HG02588 (cell line): ENCODE measurements at regions not wholly inside any gene's neighbourhood (a gene's known extent, or its start where the extent isn't known, plus 50 kb on each side); places are given as distances from the start of the nearest gene placed in this dataset.
"Not testable (repeated sequence)": the region's sequence is repeated elsewhere in the genome, so short reads cannot be mapped to it uniquely, and the experiment has no call there.

Source experiments
- ATAC-seq: cut with Tn5 transposase; IDR thresholded peaks from one replicate; pipeline ENCODE4 v1.9.1; 2021; ENCODE audit warnings: mild to moderate bottlenecking, moderate library complexity; ENCODE audit not compliant: unreplicated experiment

DNA sequence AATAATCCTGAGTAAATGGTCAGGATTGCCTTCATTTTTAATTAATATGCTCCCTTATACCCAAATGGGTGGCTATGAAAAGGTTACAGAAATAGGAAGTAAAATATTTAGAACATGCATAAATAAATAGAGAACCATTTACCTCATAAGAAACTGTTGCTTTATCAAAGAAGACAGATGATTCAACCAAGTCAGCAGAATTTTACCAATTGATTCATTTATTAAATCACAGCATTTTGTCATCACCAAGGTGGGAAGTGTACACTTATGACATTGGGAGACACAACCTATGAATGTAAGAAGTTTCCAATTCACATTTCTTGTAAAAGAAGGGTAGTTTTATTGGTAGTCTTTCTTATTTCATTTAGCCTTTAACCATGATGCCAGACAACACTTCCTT lies 870.3 kb upstream of the CHORDC1 start:
- ATAC-seq = no peak

DNA sequence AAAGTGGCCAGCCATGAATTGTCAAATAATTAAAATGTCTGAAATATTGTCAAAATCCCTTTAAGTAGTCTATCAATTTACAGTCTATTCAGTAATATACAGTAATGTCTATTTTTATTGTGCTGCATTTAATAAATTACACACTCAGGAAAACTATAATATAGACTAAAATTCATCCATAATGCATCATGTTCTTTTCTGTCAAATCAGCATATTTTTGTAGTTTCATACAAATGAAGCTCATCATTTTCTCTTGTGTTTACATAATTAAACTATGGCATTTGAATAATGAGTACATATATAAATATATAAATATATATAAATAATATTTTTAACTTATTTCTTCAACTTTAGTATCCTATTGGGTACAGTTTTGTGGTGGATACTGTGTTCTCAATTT lies 868.7 kb upstream of the CHORDC1 start:
- ATAC-seq = no peak

DNA sequence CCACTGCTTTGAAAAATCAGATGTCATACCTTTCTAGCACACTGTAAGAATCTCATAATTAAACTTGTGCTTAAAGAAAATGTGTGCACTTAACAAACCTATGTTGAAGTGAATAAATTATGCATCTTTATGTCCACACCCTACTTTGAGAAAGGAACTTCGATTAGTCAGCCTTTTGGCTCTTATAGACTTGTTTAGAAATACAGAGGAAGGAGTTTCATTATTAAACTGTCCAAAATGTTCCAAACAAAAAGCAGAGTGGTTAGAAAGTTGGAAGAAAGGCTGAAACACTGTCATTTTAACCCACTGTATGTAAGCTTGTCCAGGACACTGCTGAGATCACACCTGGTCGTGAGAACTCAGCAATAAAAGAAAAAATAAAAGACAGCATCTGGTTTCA lies 863.2 kb upstream of the CHORDC1 start:
- ATAC-seq = no peak

DNA sequence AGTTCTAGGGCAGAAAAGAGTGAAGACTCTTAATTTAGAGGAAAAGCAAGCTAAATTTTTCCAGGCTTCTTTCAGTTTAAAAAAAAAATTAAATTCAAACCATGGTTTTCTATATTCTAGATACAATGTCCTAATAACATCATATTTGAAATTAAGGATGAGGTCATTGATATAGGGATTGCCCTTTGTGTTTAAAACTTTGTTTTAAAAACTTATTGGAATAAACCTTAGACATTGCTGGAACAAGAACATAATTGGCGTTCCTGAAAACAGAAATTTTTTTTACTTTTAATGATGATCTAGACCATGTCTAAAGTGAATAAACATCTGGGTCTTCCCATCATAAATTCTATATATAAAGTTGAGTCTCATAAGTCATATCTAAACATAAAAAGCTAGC lies 859.4 kb upstream of the CHORDC1 start:
- no peak for ATAC-seq

DNA sequence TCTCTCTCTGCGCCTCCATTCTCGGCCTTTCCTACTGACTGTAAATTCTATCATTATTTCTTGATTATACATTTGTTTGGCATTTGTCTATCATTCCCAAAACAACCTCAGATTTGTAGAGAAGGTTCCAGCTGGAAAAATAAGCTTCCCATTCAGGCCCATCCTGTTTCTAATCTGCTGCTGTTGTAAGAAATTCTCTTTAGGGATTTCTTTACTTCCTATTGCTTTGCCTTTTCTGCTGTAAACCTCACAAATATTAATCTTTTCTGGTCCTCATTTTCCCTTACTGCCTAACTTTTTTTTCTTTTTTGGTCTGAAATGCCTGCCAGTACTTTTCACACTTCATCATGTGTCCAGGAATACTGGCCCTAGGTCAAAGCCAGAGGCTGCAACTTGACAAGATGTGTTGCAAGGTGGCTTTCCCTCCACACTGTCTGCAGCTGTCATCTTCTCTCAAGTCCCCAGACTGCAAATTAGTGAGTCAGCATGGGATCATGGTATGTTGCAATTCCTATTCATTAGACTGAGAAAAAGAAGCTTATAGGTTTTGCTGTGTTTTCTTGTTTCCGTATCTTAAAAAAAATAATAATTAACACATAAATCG lies 858.7 kb upstream of the CHORDC1 start:
- no peak for ATAC-seq

DNA sequence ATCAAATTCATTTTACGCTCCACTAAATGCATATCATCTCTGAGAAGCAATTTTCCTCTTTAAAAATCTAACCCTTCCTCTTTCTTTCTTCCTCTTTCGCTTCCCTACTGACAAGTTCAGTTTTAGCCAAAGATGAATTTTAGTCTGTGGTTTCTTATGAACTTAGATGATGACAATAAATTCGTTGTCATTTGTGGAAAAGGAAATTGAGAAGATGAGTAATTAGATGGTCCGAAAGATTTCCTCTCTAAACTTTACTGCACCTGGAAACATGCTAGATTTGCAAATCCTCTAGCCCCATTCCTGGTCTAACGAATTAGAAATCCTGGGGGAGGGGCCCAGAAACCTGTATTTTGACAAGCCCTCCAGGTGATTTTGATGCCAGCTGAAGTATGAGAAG lies 855.4 kb upstream of the CHORDC1 start:
- no peak for ATAC-seq

DNA sequence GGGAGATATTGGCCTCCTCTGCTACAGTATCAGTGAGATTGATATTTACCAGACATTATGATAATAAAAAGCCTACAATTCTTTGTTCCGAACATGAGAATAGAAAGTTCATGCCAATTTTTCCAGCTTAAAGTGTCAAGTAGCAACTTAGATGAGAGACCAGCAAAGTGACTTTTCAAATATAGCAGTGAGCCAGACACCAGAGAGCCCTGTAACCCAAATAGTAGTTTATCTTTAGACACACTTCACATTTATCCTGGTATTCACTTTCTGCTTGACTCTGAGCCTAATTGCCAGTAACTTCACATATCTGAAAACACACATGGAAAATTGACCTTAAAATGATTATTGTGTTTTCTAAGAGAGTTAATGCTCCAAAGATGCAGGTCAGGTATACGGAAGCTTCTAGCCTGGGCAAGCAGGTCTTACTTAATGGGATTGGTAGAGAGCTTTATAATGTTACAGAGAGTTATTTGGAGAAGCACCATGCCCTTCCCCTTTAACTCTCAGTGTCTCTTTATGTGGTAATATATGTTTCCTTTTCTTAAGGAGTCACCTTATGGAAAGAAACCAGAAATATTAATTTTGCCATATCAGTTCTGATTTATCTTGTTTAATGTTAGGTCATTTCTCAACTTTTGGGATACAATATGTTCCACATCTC lies 852.3 kb upstream of the CHORDC1 start:
- no peak for ATAC-seq

DNA sequence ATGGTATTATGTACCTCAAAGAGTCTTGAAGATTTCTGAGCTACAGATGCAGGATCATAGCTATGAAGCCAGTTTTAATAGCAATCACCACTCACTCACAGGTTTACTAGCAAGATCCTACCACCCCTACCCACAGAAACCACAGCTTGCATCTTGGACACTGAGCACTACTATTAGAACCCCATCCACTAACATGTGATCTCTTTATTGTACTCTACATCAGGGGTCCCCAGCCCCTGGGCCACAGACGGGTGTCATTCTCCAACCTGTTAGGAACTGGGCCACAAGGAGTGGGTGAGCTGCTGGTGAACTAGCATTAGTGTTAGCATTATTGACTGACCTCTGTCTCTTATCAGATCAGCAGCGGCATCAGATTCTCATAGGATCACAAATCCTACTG lies 844.8 kb upstream of the CHORDC1 start:
- ATAC-seq = no peak

DNA sequence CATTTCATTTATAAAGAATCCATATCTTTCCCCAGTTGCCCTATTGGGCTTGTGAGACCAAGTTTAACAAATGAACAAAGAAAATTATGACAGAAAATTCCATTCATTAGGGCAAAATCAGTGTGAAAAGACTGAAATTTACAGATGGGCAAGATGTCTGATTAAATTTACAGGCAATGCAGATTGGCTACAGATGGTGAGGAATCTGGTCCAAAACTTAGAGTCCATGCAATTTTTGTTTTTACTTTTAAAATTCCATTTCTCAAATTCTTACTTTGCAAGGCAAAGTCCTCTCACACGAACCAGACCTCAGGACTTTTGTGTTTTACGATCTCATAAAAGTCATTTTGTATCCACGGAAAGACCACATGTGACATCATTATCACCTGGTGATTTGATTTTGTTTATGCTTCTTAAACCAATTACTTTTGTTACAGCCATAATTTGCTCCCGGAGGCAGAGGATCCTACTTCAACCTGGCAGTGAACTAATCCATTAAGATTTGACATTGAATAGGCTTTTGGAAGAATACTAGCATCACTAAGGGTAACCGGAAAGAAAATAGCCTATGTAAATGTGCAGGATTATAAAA lies 843.7 kb upstream of the CHORDC1 start:
- no peak for ATAC-seq

DNA sequence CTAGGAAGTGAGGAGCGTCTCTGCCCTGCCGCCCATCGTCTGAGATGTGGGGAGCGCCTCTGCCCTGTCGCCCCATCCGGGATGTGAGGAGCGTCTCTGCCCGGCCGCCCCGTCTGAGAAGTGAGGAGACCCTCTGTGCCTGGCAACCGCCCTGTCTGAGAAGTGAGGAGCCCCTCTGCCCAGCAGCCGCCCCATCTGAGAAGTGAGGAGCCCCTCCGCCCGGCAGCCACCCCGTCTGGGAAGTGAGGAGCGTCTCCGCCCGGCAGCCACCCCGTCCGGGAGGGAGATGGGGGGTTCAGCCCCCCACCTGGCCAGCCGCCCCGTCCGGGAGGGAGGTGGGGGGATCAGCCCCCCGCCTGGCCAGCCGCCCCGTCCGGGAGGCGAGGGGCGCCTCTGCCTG lies 840.5 kb upstream of the CHORDC1 start:
- not testable (repeated sequence) for ATAC-seq

DNA sequence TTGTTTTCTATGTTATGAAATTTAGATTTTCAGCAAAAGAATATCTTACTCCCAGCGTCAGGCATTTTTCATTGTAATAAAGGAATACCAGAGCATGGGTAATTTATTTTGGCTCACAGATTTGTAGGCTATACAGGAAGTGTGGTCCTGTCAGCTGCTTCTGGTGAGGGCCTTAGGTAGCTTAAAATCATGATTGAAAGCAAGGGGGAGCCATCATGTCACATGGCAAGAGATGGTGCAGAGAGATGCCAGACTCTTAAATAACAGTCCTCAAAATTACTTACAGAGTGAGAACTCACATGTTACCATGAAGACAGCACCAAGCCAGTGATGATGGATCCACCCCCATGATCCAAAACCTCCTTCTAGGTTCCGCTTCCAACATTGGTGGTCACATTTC lies 825.0 kb upstream of the CHORDC1 start:
- ATAC-seq = no peak

DNA sequence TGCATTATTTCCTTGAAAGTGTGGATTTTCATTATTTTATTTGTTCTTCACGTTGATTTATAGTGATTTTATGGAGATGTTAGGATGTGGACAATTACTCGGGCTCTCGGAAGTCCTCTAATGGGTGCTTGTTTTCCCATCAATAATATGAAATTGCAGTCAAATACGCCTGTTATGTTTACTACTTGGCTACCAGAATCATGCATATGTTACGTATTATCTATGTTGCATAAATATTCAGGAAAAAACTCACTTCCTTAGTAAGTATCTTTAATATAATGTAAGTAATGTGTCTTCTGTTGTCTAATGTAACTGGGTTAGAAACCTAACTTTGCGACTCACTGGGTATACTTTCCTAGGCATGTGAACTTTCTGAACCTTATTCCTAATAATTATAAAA lies 823.4 kb upstream of the CHORDC1 start:
- no peak for ATAC-seq

DNA sequence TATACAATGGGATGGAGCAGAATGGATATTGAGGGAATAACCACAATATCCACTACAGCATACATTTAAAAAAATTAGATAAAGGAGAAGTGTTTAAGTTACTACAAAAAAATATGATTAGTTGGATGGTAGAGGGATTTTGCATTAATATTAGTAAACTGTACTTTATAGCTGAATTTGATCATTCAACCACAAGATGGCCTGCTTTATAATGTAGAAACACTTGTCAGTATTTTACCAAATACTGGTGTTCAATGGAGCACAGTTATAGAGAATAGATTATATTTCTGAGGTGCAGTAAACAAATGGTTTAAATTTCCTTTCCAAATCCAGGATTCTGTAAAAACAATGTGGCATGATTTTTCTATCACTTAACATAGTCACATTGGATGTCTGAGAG lies 818.8 kb upstream of the CHORDC1 start:
- no peak for ATAC-seq

DNA sequence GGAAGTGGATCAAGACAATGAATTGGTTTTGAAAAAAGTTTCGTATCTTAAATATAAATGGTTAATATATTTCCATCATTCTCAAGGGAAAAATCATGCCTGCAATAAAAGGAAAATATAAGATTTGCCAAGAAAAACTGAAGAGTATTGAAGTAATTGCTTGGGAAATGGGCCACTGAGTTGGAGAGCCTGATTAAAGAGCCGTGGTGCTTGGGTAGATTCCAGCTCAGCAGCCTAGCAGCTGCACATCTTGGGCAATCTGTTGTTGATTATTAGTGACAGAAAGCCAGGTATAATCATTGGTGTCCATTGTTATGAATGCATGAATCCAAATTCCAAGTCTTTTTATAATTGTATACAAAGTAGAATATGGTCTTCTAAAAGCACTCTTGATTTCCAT lies 800.9 kb upstream of the CHORDC1 start:
- no peak for ATAC-seq

DNA sequence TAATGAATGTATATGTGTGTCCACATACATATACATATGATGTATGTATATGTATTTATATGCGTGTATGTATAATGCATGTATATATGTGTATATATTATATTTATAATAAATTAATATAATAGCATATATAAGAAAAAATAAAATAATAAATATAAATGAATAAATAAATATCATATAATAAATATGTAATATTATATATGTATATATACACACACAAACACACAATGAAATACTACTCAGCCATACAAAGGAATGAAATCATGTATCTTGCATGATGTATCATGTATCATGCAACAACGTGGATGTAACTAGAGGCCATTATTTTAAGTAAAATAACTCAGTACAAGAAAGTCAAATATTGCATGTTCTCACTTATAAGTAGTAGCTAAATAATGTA lies 788.7 kb upstream of the CHORDC1 start:
- ATAC-seq = no peak

DNA sequence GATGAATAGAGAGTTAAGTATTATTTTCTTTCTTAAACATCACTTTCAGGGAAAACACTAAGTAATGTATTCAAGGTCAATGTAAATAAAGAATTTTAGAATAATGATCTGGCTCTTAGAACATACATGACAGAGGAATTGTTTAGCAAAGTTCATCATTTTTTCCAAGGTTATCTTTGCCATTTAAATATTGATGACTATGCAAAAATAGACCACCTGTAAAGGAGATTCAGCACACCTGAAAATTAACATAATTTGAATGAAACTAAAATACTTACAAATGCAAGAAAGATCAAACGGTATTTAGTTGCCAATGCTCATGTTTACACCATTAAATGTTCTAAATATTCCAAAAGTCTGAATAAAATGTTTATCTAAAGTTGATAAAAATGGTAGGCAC lies 782.6 kb upstream of the CHORDC1 start:
- no peak for ATAC-seq

DNA sequence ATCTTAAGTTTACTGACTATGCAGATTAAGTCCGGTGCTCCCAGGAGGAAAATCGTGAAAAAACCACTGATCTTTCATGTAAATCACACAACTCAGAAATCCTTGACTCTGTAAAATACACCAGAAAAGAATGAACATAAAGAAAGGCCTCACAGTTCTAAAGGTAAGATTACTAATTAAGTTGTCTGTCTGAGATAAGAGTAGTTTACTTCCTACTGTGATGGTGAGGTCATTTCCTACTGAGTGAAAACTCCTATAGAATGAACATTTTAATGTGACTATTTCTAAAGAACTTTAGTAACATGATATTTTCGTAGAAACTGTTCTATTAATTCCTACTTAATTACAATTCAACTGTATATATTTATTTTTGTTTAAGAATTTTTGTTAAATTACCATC lies 774.4 kb upstream of the CHORDC1 start:
- ATAC-seq = no peak

DNA sequence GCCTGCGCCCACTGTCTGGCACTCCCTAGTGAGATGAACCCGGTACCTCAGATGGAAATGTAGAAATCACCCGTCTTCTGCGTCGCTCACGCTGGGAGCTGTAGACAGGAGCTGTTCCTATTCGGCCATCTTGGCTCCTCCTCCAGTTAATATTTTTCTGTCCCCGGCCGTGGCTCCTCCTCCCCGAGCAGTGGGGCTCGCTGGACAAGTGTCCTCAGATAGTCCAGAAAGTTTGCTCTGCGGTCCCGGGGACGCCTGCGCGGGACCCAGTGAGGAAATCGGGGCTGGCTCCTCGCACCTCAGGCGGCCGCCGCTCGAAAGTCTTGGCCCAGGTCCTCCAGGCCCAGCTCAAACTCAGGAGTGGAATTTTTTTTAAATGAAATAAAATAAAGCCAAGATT lies 749.3 kb upstream of the CHORDC1 start:
- ATAC-seq = not testable (repeated sequence)

DNA sequence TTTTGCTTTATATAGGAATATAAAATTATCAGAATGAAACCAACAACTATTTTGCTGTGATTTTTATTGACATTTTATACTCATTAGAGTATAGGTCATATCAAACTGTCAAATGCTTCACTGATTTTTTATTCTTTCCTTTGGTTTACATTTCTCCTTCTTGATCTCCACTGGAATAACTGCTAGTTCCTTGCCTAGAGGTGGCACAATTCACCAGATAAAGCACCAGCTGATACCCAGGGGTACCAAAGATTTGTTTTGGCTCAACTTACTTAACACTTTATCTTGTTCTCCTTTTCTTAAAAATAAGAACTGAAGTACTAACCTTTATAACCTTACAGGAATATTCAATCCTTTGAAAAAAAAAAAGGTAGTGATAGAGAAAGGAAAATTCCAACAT lies 725.1 kb upstream of the CHORDC1 start:
- no peak for ATAC-seq

DNA sequence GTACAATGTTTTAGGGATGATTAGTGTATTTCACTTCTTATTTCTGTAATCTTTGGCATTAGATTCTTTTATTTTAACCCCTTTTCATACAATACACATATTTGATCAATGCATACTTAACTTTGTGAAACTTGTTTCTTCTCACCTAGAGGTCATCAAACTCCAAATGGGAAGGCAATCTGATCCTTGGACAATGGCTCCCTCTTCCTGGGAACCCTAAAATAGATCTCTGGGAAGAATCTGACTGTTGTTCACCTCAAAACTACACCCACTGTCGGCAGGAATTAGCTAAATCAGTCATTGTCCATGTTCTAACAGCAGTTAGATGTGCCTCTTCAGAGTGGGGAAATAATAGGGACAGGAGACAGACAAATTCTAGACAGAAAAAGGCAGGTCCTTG lies 707.4 kb upstream of the CHORDC1 start:
- no peak for ATAC-seq

DNA sequence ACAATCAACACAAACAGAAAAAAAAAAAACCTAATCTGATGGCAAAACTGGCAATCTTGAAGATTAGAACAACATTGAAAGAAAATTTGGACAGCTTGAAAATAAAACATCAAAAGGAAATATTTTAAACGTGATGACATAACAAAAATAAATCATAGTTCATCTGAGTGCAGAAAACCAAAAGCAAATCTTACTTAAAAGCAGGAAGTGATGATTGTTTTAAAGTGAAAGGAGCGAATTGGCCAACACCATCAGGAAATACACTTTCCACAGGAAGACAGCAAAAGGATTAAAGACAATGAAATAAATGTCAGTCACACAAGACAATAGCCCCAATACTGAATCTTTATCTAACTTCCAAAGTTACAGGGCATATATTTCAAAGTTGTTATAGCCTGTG lies 696.5 kb upstream of the CHORDC1 start:
- no peak for ATAC-seq

DNA sequence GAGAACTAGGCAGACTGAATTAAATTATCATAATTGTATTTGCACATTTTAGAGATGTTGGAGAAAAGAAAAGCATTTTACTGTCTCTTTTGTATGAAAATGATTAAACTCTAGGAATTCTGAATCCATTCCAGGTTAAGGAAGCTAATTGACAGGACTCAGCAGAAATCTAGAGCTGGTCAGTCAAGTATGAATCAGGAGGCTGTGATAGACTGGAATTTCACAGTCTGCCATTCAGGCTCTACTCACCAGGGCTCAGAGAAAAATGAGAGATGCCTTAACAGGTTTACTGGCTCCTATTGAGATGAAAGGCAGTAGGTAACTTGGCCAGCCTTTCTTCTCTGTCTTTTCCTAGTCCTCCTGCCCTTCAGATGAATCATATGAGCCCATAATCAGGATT lies 693.9 kb upstream of the CHORDC1 start:
- no peak for ATAC-seq
